GM19240 (cell line): ENCODE measurements at regions not wholly inside any gene's neighbourhood (a gene's known extent, or its start where the extent isn't known, plus 50 kb on each side); places are given as distances from the start of the nearest gene placed in this dataset.

ENCODE experiments used
- DNase-seq: peaks from one replicate; pipeline ENCODE4 v3.0.0; 2011; ENCODE audit warnings: low spot score; ENCODE audit not compliant: insufficient read length

GRCh38 chr14:86450085-86450484, 920.1 kb downstream of the FLRT2 start:
- no peak for DNase-seq

GRCh38 chr14:86442135-86442534, 912.2 kb downstream of the FLRT2 start:
- no peak for DNase-seq

GRCh38 chr14:86430853-86431252, 900.9 kb downstream of the FLRT2 start:
- DNase-seq: no peak

GRCh38 chr14:86423214-86423613, 893.3 kb downstream of the FLRT2 start:
- DNase-seq: no peak

GRCh38 chr14:86420131-86420530, 890.2 kb downstream of the FLRT2 start:
- DNase-seq: no peak

- no peak for DNase-seq
Observed at GRCh38 chr14:86414146-86414545, 884.2 kb downstream of the FLRT2 start.

- no peak for DNase-seq
Observed at GRCh38 chr14:86404989-86405649, 875.2 kb downstream of the FLRT2 start.

GRCh38 chr14:86404425-86404824, 874.5 kb downstream of the FLRT2 start:
- DNase-seq: no peak

- DNase-seq: no peak
Observed at GRCh38 chr14:86402545-86402944, 872.6 kb downstream of the FLRT2 start.

- no peak for DNase-seq
Observed at GRCh38 chr14:86391085-86391484, 861.1 kb downstream of the FLRT2 start.

- DNase-seq: no peak
Observed at GRCh38 chr14:86388216-86388615, 858.3 kb downstream of the FLRT2 start.

- no peak for DNase-seq
Observed at GRCh38 chr14:86373886-86374285, 843.9 kb downstream of the FLRT2 start.

- no peak for DNase-seq
Observed at GRCh38 chr14:86372402-86372801, 842.5 kb downstream of the FLRT2 start.

- DNase-seq: no peak
Observed at GRCh38 chr14:86364634-86365033, 834.7 kb downstream of the FLRT2 start.

- DNase-seq: no peak
Observed at GRCh38 chr14:86363576-86363975, 833.6 kb downstream of the FLRT2 start.

- no peak for DNase-seq
Observed at GRCh38 chr14:86363047-86363446, 833.1 kb downstream of the FLRT2 start.

GRCh38 chr14:86357876-86358275, 827.9 kb downstream of the FLRT2 start:
- no peak for DNase-seq

GRCh38 chr14:86357119-86357518, 827.2 kb downstream of the FLRT2 start:
- no peak for DNase-seq

- DNase-seq: no peak
Observed at GRCh38 chr14:86346818-86347384, 817.0 kb downstream of the FLRT2 start.

- DNase-seq: no peak
Observed at GRCh38 chr14:86334355-86334754, 804.4 kb downstream of the FLRT2 start.

- no peak for DNase-seq
Observed at GRCh38 chr14:86333493-86333892, 803.5 kb downstream of the FLRT2 start.

- no peak for DNase-seq
Observed at GRCh38 chr14:86331341-86331740, 801.4 kb downstream of the FLRT2 start.

- DNase-seq: no peak
Observed at GRCh38 chr14:86321151-86321550, 791.2 kb downstream of the FLRT2 start.
